ENCODE measurements at regions not wholly inside any gene's neighbourhood (a gene's known extent, or its start where the extent isn't known, plus 50 kb on each side); places are given as distances from the start of the nearest gene placed in this dataset.

- TF ChIP-seq CTCF (optimal IDR thresholded peaks at IDR 0.05 in 1 of 3, IDR thresholded peaks at IDR 0.05 in 1 of 3, conservative IDR thresholded peaks at IDR 0.05 in 1 of 3; ENCODE audit: extremely low read depth in 1 of 3, insufficient read depth in 2 of 3, low read length in 3 of 3) (no peak), EZH2 (IDR thresholded peaks at IDR 0.05; ENCODE audit: low read length) (no peak)
Observed at GRCh38 chr16:73289232-73289631, 241.3 kb upstream of the ZFHX3 start.

Data from keratinocyte (primary cell).